HEK293T (cell line): ENCODE measurements at regions not wholly inside any gene's neighbourhood (a gene's known extent, or its start where the extent isn't known, plus 50 kb on each side); places are given as distances from the start of the nearest gene placed in this dataset.

Source experiments
- ARNT ChIP-seq: fragments of 450-650 bp; IDR thresholded peaks from 2 replicates; pipeline ENCODE4 v1.6.1; 2017; ENCODE audit warnings: mild to moderate bottlenecking
- ELF4 ChIP-seq: fragments of 450-650 bp; IDR thresholded peaks from 2 replicates; pipeline ENCODE4 v1.6.1; 2017; ENCODE audit warnings: antibody characterized with exemption
- FOXK2 ChIP-seq: fragments of 450-650 bp; IDR thresholded peaks from 2 replicates; pipeline ENCODE4 v1.6.1; 2016; ENCODE audit warnings: mild to moderate bottlenecking
- FOXM1 ChIP-seq: fragments of 450-650 bp; IDR thresholded peaks from 2 replicates; pipeline ENCODE4 v1.6.1; 2017; ENCODE audit warnings: mild to moderate bottlenecking, borderline replicate concordance
- LEF1 ChIP-seq: fragments of 450-650 bp; IDR thresholded peaks from 2 replicates; pipeline ENCODE4 v1.6.1; 2017; ENCODE audit warnings: mild to moderate bottlenecking, borderline replicate concordance
- NFRKB ChIP-seq: fragments of 450-650 bp; IDR thresholded peaks from 2 replicates; pipeline ENCODE4 v1.6.1; 2016; ENCODE audit warnings: mild to moderate bottlenecking, moderate library complexity
- SP1 ChIP-seq: fragments of 450-650 bp; IDR thresholded peaks from 2 replicates; pipeline ENCODE4 v1.6.1; 2017
- SUZ12 ChIP-seq: fragments of 450-650 bp; IDR thresholded peaks from 2 replicates; pipeline ENCODE4 v1.6.1; 2016; ENCODE audit warnings: mild to moderate bottlenecking

GRCh38 chr2:192687015-192687414, 492.3 kb upstream of the TMEFF2 start:
- TF ChIP-seq ELF4 = no peak
- no peak for TF ChIP-seq SUZ12
- no peak for TF ChIP-seq SP1
- no peak for TF ChIP-seq LEF1
- no peak for TF ChIP-seq FOXM1
- no peak for TF ChIP-seq ARNT
- no peak for TF ChIP-seq NFRKB
- no peak for TF ChIP-seq FOXK2
